Ascending aorta (tissue), 2 donors: ENCODE measurements at regions not wholly inside any gene's neighbourhood (a gene's known extent, or its start where the extent isn't known, plus 50 kb on each side); places are given as distances from the start of the nearest gene placed in this dataset.
"Not testable (repeated sequence)": the region's sequence is repeated elsewhere in the genome, so short reads cannot be mapped to it uniquely, and the experiment has no call there.

Source experiments
- DNase-seq, 2 donors: peaks; one replicate each; pipeline ENCODE4 v3.0.0-alpha.2; 2019; ENCODE audit warnings: low spot score in 2 of 2
- H3K27ac ChIP-seq, 2 donors: fragments of 200-600 bp; sonication (generic); one replicate each; pipeline ENCODE4 v1.5.1; 2016 to 2017; ENCODE audit warnings: mild to moderate bottlenecking in 1 of 2
- H3K27me3 ChIP-seq: fragments of 200-600 bp; sonication (generic); one replicate; pipeline ENCODE4 v1.5.1; 2017
- H3K36me3 ChIP-seq, 2 donors: fragments of 200-600 bp; sonication (generic); one replicate each; pipeline ENCODE4 v1.5.1; 2016
- H3K4me1 ChIP-seq, 2 donors: fragments of 200-600 bp; sonication (generic); one replicate each; pipeline ENCODE4 v1.5.1; 2016 to 2017; ENCODE audit warnings: mild to moderate bottlenecking in 1 of 2
- H3K4me3 ChIP-seq, 2 donors: fragments of 200-600 bp; sonication (generic); one replicate each; pipeline ENCODE4 v1.5.1; 2016 to 2017; ENCODE audit warnings: mild to moderate bottlenecking in 1 of 2
- H3K9me3 ChIP-seq, 2 donors: fragments of 200-600 bp; sonication (generic); one replicate each; pipeline ENCODE4 v1.5.1; 2016
- CTCF ChIP-seq, 3 experiments: fragments of 200-600 bp in 2 of 3; fragments of 450-650 bp in 1 of 3; sonication (generic) in 2 of 3; IDR thresholded peaks; one replicate each; pipeline ENCODE4 v1.5.1; 2016 to 2019; ENCODE audit warnings: antibody characterized with exemption in 3 of 3, mild to moderate bottlenecking in 1 of 3, moderate library complexity in 1 of 3
- intact Hi-C: fragments of 100-400 bp; cut with DNase I; formaldehyde crosslinking; loops from one replicate; pipeline ENCODE4 v1.15.1; 2023

GRCh38 chr11:33949252-33949913 lies 57.5 kb upstream of the LMO2 start:
- DNase-seq = no peak
- intact Hi-C loops = loop anchor here (10.0 kb wide), 1 partner anchor 255 kb away; no protein-coding TSS in a partner anchor
- Histone ChIP-seq H3K27me3 (no peaks in the 10 kb centered on the region), H3K9me3 (no peaks in the 10 kb centered on the region), H3K4me1 (no peaks in the 10 kb centered on the region), H3K4me3 (no peak overlapping the region), H3K27ac (no peak overlapping the region), H3K36me3 (no peaks in the 10 kb centered on the region)
- TF ChIP-seq CTCF (IDR thresholded peaks at IDR 0.05) = no peak

- intact Hi-C loops = loop anchor here (10.0 kb wide), 1 partner anchor 254 kb away; no protein-coding TSS in a partner anchor
- Histone ChIP-seq H3K4me1 (peaks cover 0 to 1% of the 10 kb centered on the region in 2 donors), H3K36me3 (no peaks in the 10 kb centered on the region), H3K27ac (no peak overlapping the region), H3K4me3 (no peak overlapping the region), H3K9me3 (no peaks in the 10 kb centered on the region), H3K27me3 (no peaks in the 10 kb centered on the region)
- DNase-seq = no peak
- no peak for TF ChIP-seq CTCF (IDR thresholded peaks at IDR 0.05)
Observed at GRCh38 chr11:33948494-33948893, 56.6 kb upstream of the LMO2 start.

- H3K4me3 ChIP-seq, H3K27ac ChIP-seq, DNase-seq, H3K36me3 ChIP-seq, H3K4me1 ChIP-seq, H3K9me3 ChIP-seq, H3K27me3 ChIP-seq: not testable (repeated sequence)
- intact Hi-C loops = loop anchor here (10.0 kb wide), 1 partner anchor 253 kb away; no protein-coding TSS in a partner anchor
Observed at GRCh38 chr11:33947918-33948317, 56.0 kb upstream of the LMO2 start.

GRCh38 chr11:33946930-33947329 lies 55.1 kb upstream of the LMO2 start:
- H3K27ac ChIP-seq = no peak overlapping the region
- H3K36me3 ChIP-seq = no peaks in the 10 kb centered on the region
- peaks cover 0 to 14% of the 10 kb centered on the region in 2 donors for H3K4me1 ChIP-seq
- no peak for TF ChIP-seq CTCF (IDR thresholded peaks at IDR 0.05)
- no peaks in the 10 kb centered on the region for H3K27me3 ChIP-seq
- intact Hi-C loops = loop anchor here (10.0 kb wide), 1 partner anchor 252 kb away; no protein-coding TSS in a partner anchor
- no peak for DNase-seq
- no peak overlapping the region for H3K4me3 ChIP-seq
- H3K9me3 ChIP-seq = no peaks in the 10 kb centered on the region

GRCh38 chr11:33945481-33946268 lies 53.8 kb upstream of the LMO2 start:
- H3K36me3 ChIP-seq = no peaks in the 10 kb centered on the region
- no peak for TF ChIP-seq CTCF (IDR thresholded peaks at IDR 0.05)
- peaks cover 0 to 23% of the 10 kb centered on the region in 2 donors for H3K4me1 ChIP-seq
- intact Hi-C loops = loop anchor here (10.0 kb wide), 1 partner anchor 251 kb away; no protein-coding TSS in a partner anchor
- no peak overlapping the region for H3K27ac ChIP-seq
- H3K4me3 ChIP-seq = no peak overlapping the region
- H3K27me3 ChIP-seq = no peaks in the 10 kb centered on the region
- DNase-seq = no peak
- no peaks in the 10 kb centered on the region for H3K9me3 ChIP-seq
